Activated CD8-positive, alpha-beta T cell treated with anti-CD3 and anti-CD28 coated beads for 36 hours (primary cell): ENCODE measurements at regions not wholly inside any gene's neighbourhood (a gene's known extent, or its start where the extent isn't known, plus 50 kb on each side); places are given as distances from the start of the nearest gene placed in this dataset.
"Not testable (repeated sequence)": the region's sequence is repeated elsewhere in the genome, so short reads cannot be mapped to it uniquely, and the experiment has no call there.

Experiments used
- ATAC-seq: fragments of 200-7000 bp; cut with Tn5 transposase; one replicate; pipeline ENCODE4 v1.10.0; 2021; ENCODE audit warnings: mild to moderate bottlenecking, moderate library complexity
- CTCF ChIA-PET: fragments of 350-600 bp; sonication (Branson Sonifier 250); formaldehyde crosslinking; loops from one replicate; lab custom pipeline; 2021; ENCODE audit warnings: antibody characterized with exemption; lab: Charles Lee
- POLR2A ChIA-PET: fragments of 350-600 bp; sonication (Branson Sonifier 250); formaldehyde crosslinking; loops from one replicate; lab custom pipeline; 2021; ENCODE audit warnings: antibody characterized with exemption; lab: Charles Lee
- DNase-seq: peaks from one replicate; pipeline ENCODE4 v3.0.0-alpha.2; 2020
- H3K27ac Mint-ChIP-seq: one replicate; pipeline ENCODE4 v1.8.0; 2021; ENCODE audit warnings: mild to moderate bottlenecking, mixed read lengths
- H3K27me3 Mint-ChIP-seq: one replicate; pipeline ENCODE4 v1.8.0; 2021; ENCODE audit warnings: mixed read lengths
- H3K36me3 Mint-ChIP-seq: one replicate; pipeline ENCODE4 v1.8.0; 2021; ENCODE audit warnings: low read depth, mixed read lengths
- H3K4me1 Mint-ChIP-seq: one replicate; pipeline ENCODE4 v1.8.0; 2021; ENCODE audit warnings: low read depth, mixed read lengths
- H3K4me3 Mint-ChIP-seq: one replicate; pipeline ENCODE4 v1.8.0; 2021; ENCODE audit warnings: mild to moderate bottlenecking, moderate library complexity, mixed read lengths
- H3K9me3 Mint-ChIP-seq: one replicate; pipeline ENCODE4 v1.8.0; 2021; ENCODE audit warnings: mixed read lengths
- CTCF ChIP-seq: fragments of 200-600 bp; IDR thresholded peaks from one replicate; pipeline ENCODE4 v1.8.0; 2022; ENCODE audit warnings: antibody characterized with exemption, mild to moderate bottlenecking
- intact Hi-C: fragments of 100-400 bp; cut with micrococcal nuclease; formaldehyde crosslinking; loops from one replicate; pipeline ENCODE4 v1.10.0; 2022

GRCh38 chr5:57362951-57363350 is 119.7 kb downstream of the ACTBL2 start:
- ChIA-PET POLR2A (no interaction called here), CTCF (no interaction called here)
- ATAC-seq = no peak
- Mint-ChIP-seq H3K27ac (no peak overlapping the region), H3K4me3 (no peak overlapping the region), H3K36me3 (no peaks in the 10 kb centered on the region), H3K9me3 (no peaks in the 10 kb centered on the region), H3K4me1 (no peaks in the 10 kb centered on the region), H3K27me3 (peaks cover 3% of the 10 kb centered on the region)
- TF ChIP-seq CTCF = no peak
- no peak for DNase-seq
- intact Hi-C loops = no loop called here

- DNase-seq (no peak), ATAC-seq (no peak)
- ChIA-PET CTCF (no interaction called here), POLR2A (no interaction called here)
- TF ChIP-seq CTCF = no peak
- intact Hi-C loops = no loop called here
- no peak overlapping the region for H3K27ac Mint-ChIP-seq
- no peaks in the 10 kb centered on the region for H3K9me3 Mint-ChIP-seq
- H3K4me3 Mint-ChIP-seq = no peak overlapping the region
- peaks cover 3% of the 10 kb centered on the region for H3K27me3 Mint-ChIP-seq
- no peaks in the 10 kb centered on the region for H3K36me3 Mint-ChIP-seq
- no peaks in the 10 kb centered on the region for H3K4me1 Mint-ChIP-seq
Observed at GRCh38 chr5:57360871-57361270, 121.7 kb downstream of the ACTBL2 start.

- ChIA-PET CTCF (interaction anchor here (1.0 kb wide), 1 partner anchor 61 kb away, joined by 3 read pairs; no protein-coding TSS in a partner anchor), POLR2A (interaction anchor here (0.6 kb wide), 1 partner anchor 9 kb away, joined by 3 read pairs; no protein-coding TSS in a partner anchor)
- Mint-ChIP-seq H3K36me3 (no peaks in the 10 kb centered on the region), H3K4me1 (no peaks in the 10 kb centered on the region), H3K9me3 (no peaks in the 10 kb centered on the region), H3K4me3 (no peak overlapping the region), H3K27me3 (peaks cover 2% of the 10 kb centered on the region), H3K27ac (no peak overlapping the region)
- intact Hi-C loops = no loop called here
- no peak for ATAC-seq
- no peak for TF ChIP-seq CTCF
- no peak for DNase-seq
Observed at GRCh38 chr5:57358796-57359592, 123.6 kb downstream of the ACTBL2 start.

- H3K4me1 Mint-ChIP-seq, H3K9me3 Mint-ChIP-seq, H3K36me3 Mint-ChIP-seq, intact Hi-C loops, DNase-seq, ATAC-seq, H3K27me3 Mint-ChIP-seq, H3K27ac Mint-ChIP-seq, H3K4me3 Mint-ChIP-seq, CTCF ChIA-PET, POLR2A ChIA-PET: not testable (repeated sequence)
Observed at GRCh38 chr5:57356850-57357249, 125.8 kb downstream of the ACTBL2 start.

- ATAC-seq = no peak
- TF ChIP-seq CTCF = no peak
- Mint-ChIP-seq H3K4me1 (no peaks in the 10 kb centered on the region), H3K27me3 (no peaks in the 10 kb centered on the region), H3K27ac (no peak overlapping the region), H3K4me3 (no peak overlapping the region), H3K36me3 (no peaks in the 10 kb centered on the region), H3K9me3 (no peaks in the 10 kb centered on the region)
- ChIA-PET POLR2A (no interaction called here), CTCF (interaction anchor here (1.1 to 1.6 kb wide), 2 partner anchors 21 to 51 kb away, joined by 3 read pairs; no protein-coding TSS in a partner anchor)
- DNase-seq = no peak
- intact Hi-C loops = no loop called here
Observed at GRCh38 chr5:57349214-57349613, 133.4 kb downstream of the ACTBL2 start.
